ENCODE measurements at regions not wholly inside any gene's neighbourhood (a gene's known extent, or its start where the extent isn't known, plus 50 kb on each side); places are given as distances from the start of the nearest gene placed in this dataset.

GRCh38 chr4:144360146-144360793 lies 219.8 kb upstream of the GYPA start:
- Histone ChIP-seq H3K4me3 (no peak overlapping the region), H3K9me3 (replicated peaks) (no peaks in the 10 kb centered on the region), H3K36me3 (no peaks in the 10 kb centered on the region), H3K27ac (no peak overlapping the region), H3K27me3 (replicated peaks) (no peaks in the 10 kb centered on the region), H3K4me1 (replicated peaks) (peaks cover 36% of the 10 kb centered on the region)
- no peak for DNase-seq (ENCODE audit: low read depth in 1 of 2, low spot score in 2 of 2)

GRCh38 chr4:144362366-144362765 lies 221.8 kb upstream of the GYPA start:
- DNase-seq (ENCODE audit: low read depth in 1 of 2, low spot score in 2 of 2), result no peak
- no peak overlapping the region for H3K4me3 ChIP-seq
- no peaks in the 10 kb centered on the region for H3K36me3 ChIP-seq
- H3K27me3 ChIP-seq (replicated peaks), result no peaks in the 10 kb centered on the region
- no peak overlapping the region for H3K27ac ChIP-seq
- H3K4me1 ChIP-seq (replicated peaks), result peaks cover 22% of the 10 kb centered on the region
- H3K9me3 ChIP-seq (replicated peaks), result no peaks in the 10 kb centered on the region

GRCh38 chr4:144363890-144364289 lies 223.4 kb upstream of the GYPA start:
- Histone ChIP-seq H3K27ac (no peak overlapping the region), H3K27me3 (replicated peaks) (no peaks in the 10 kb centered on the region), H3K36me3 (no peaks in the 10 kb centered on the region), H3K4me3 (no peak overlapping the region), H3K4me1 (replicated peaks) (peaks cover 7% of the 10 kb centered on the region), H3K9me3 (replicated peaks) (no peaks in the 10 kb centered on the region)
- no peak for DNase-seq (ENCODE audit: low read depth in 1 of 2, low spot score in 2 of 2)

- no peak for DNase-seq (ENCODE audit: low read depth in 1 of 2, low spot score in 2 of 2)
- no peaks in the 10 kb centered on the region for H3K27me3 ChIP-seq (replicated peaks)
- H3K36me3 ChIP-seq, result no peaks in the 10 kb centered on the region
These were observed 225.9 kb upstream of the GYPA start for GRCh38 chr4:144366425-144366824.

GRCh38 chr4:144371485-144371884 lies 231.0 kb upstream of the GYPA start:
- Histone ChIP-seq H3K4me1 (replicated peaks) (no peaks in the 10 kb centered on the region), H3K27me3 (replicated peaks) (no peaks in the 10 kb centered on the region), H3K36me3 (no peaks in the 10 kb centered on the region), H3K27ac (no peak overlapping the region), H3K9me3 (replicated peaks) (no peaks in the 10 kb centered on the region), H3K4me3 (no peak overlapping the region)
- DNase-seq (ENCODE audit: low read depth in 1 of 2, low spot score in 2 of 2), result no peak

More at GRCh38 chr4:144366425-144366824, 225.9 kb upstream of the GYPA start:
- Histone ChIP-seq H3K4me3 (no peak overlapping the region), H3K4me1 (replicated peaks) (no peaks in the 10 kb centered on the region), H3K27ac (no peak overlapping the region), H3K9me3 (replicated peaks) (no peaks in the 10 kb centered on the region)

- no peak overlapping the region for H3K27ac ChIP-seq
- H3K36me3 ChIP-seq, result no peaks in the 10 kb centered on the region
- H3K27me3 ChIP-seq (replicated peaks), result no peaks in the 10 kb centered on the region
- H3K4me1 ChIP-seq (replicated peaks), result no peaks in the 10 kb centered on the region
- H3K4me3 ChIP-seq, result no peak overlapping the region
- no peaks in the 10 kb centered on the region for H3K9me3 ChIP-seq (replicated peaks)
- no peak for DNase-seq (ENCODE audit: low read depth in 1 of 2, low spot score in 2 of 2)
These were observed 233.5 kb upstream of the GYPA start for GRCh38 chr4:144374065-144374464.

GRCh38 chr4:144376866-144377265 lies 236.3 kb upstream of the GYPA start:
- Histone ChIP-seq H3K9me3 (replicated peaks) (no peaks in the 10 kb centered on the region), H3K4me3 (no peak overlapping the region), H3K27me3 (replicated peaks) (no peaks in the 10 kb centered on the region), H3K36me3 (no peaks in the 10 kb centered on the region), H3K27ac (no peak overlapping the region), H3K4me1 (replicated peaks) (no peaks in the 10 kb centered on the region)
- no peak for DNase-seq (ENCODE audit: low read depth in 1 of 2, low spot score in 2 of 2)

GRCh38 chr4:144384408-144384807 lies 243.9 kb upstream of the GYPA start:
- Histone ChIP-seq H3K4me1 (replicated peaks) (no peaks in the 10 kb centered on the region), H3K27ac (no peak overlapping the region), H3K36me3 (no peaks in the 10 kb centered on the region), H3K9me3 (replicated peaks) (peaks cover 6% of the 10 kb centered on the region; the same call in 1 of the 2 replicates), H3K27me3 (replicated peaks) (no peaks in the 10 kb centered on the region), H3K4me3 (no peak overlapping the region)
- no peak for DNase-seq (ENCODE audit: low read depth in 1 of 2, low spot score in 2 of 2)

- no peak overlapping the region for H3K27ac ChIP-seq
- no peak overlapping the region for H3K4me3 ChIP-seq
- peaks cover 12% of the 10 kb centered on the region for H3K4me1 ChIP-seq (replicated peaks)
- DNase-seq (ENCODE audit: low read depth in 1 of 2, low spot score in 2 of 2), result peak; percentile 79 to 83
- H3K27me3 ChIP-seq (replicated peaks), result no peaks in the 10 kb centered on the region
- H3K36me3 ChIP-seq, result no peaks in the 10 kb centered on the region
- no peaks in the 10 kb centered on the region for H3K9me3 ChIP-seq (replicated peaks)
These were observed 246.0 kb upstream of the HHIP start for GRCh38 chr4:144399927-144400326.

- Histone ChIP-seq H3K36me3 (no peaks in the 10 kb centered on the region), H3K9me3 (replicated peaks) (no peaks in the 10 kb centered on the region), H3K4me1 (replicated peaks) (peaks cover 12% of the 10 kb centered on the region), H3K4me3 (no peak overlapping the region), H3K27me3 (replicated peaks) (no peaks in the 10 kb centered on the region), H3K27ac (no peak overlapping the region)
- no peak for DNase-seq (ENCODE audit: low read depth in 1 of 2, low spot score in 2 of 2)
These were observed 243.8 kb upstream of the HHIP start for GRCh38 chr4:144402176-144402575.

- Histone ChIP-seq H3K4me3 (no peak overlapping the region), H3K27me3 (replicated peaks) (no peaks in the 10 kb centered on the region), H3K9me3 (replicated peaks) (no peaks in the 10 kb centered on the region), H3K4me1 (replicated peaks) (peaks cover 12% of the 10 kb centered on the region), H3K27ac (no peak overlapping the region), H3K36me3 (no peaks in the 10 kb centered on the region)
- no peak for DNase-seq (ENCODE audit: low read depth in 1 of 2, low spot score in 2 of 2)
These were observed 243.0 kb upstream of the HHIP start for GRCh38 chr4:144402999-144403398.

GRCh38 chr4:144403893-144404292 lies 242.1 kb upstream of the HHIP start:
- H3K27me3 ChIP-seq (replicated peaks), result no peaks in the 10 kb centered on the region
- no peaks in the 10 kb centered on the region for H3K9me3 ChIP-seq (replicated peaks)
- peaks cover 12% of the 10 kb centered on the region for H3K4me1 ChIP-seq (replicated peaks)
- DNase-seq (ENCODE audit: low read depth in 1 of 2, low spot score in 2 of 2), result no peak
- H3K4me3 ChIP-seq, result no peak overlapping the region
- H3K36me3 ChIP-seq, result no peaks in the 10 kb centered on the region
- H3K27ac ChIP-seq, result no peak overlapping the region

- DNase-seq (ENCODE audit: low read depth in 1 of 2, low spot score in 2 of 2), result no peak
- H3K27ac ChIP-seq, result no peak overlapping the region
These were observed 236.4 kb upstream of the HHIP start for GRCh38 chr4:144409525-144409924.

GRCh38 chr4:144410230-144410783 lies 235.6 kb upstream of the HHIP start:
- Histone ChIP-seq H3K9me3 (replicated peaks) (no peaks in the 10 kb centered on the region), H3K4me1 (replicated peaks) (no peaks in the 10 kb centered on the region), H3K27me3 (replicated peaks) (no peaks in the 10 kb centered on the region), H3K4me3 (no peak overlapping the region), H3K27ac (no peak overlapping the region), H3K36me3 (no peaks in the 10 kb centered on the region)
- DNase-seq (ENCODE audit: low read depth in 1 of 2, low spot score in 2 of 2), result no peak

More at GRCh38 chr4:144409525-144409924, 236.4 kb upstream of the HHIP start:
- Histone ChIP-seq H3K36me3 (no peaks in the 10 kb centered on the region), H3K4me1 (replicated peaks) (no peaks in the 10 kb centered on the region), H3K27me3 (replicated peaks) (no peaks in the 10 kb centered on the region), H3K4me3 (no peak overlapping the region), H3K9me3 (replicated peaks) (no peaks in the 10 kb centered on the region)

- Histone ChIP-seq H3K4me3 (no peak overlapping the region), H3K4me1 (replicated peaks) (peaks cover 5% of the 10 kb centered on the region), H3K27me3 (replicated peaks) (no peaks in the 10 kb centered on the region), H3K9me3 (replicated peaks) (no peaks in the 10 kb centered on the region), H3K36me3 (no peaks in the 10 kb centered on the region), H3K27ac (no peak overlapping the region)
- no peak for DNase-seq (ENCODE audit: low read depth in 1 of 2, low spot score in 2 of 2)
These were observed 234.8 kb upstream of the HHIP start for GRCh38 chr4:144411119-144411518.
